ENCODE measurements at regions not wholly inside any gene's neighbourhood (a gene's known extent, or its start where the extent isn't known, plus 50 kb on each side); places are given as distances from the start of the nearest gene placed in this dataset.

DNA sequence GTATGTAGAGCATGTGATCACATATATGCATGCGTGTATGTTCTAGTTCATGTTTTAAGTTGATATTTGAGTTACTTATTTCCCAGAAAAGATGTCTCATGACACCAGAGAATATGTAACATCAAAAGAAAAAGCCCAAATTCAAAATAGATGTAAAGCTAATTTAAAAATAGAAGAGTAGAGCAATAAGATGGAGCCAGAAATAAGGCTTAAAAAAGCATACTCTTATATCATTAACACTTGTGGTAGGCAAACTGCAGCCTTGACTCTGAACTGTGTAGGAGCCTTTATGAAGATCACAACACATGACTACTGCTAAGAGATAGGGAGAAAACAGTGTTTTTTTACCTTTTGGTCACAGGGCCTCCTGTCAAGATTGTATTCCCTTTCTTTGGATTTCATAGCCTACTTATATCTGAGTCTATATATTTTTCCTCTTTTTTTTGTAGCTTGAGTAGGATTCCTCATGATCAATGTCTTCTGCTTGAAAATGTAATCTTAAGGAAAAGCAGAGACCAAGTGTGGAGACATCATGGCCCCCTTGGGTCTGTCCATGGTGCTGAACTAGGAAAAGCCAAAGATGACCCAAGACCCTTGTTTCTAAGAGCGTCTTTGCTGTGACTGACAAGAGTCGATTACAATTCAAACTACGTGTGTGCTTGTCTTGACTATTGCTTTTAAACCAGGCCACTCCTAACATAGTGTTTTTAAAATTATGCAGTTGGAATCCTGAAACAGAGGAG lies 390.4 kb downstream of the SHISA9 start:
- no peak for TF ChIP-seq POLR2A (IDR thresholded peaks at IDR 0.05)
- TF ChIP-seq, protein P1, sequence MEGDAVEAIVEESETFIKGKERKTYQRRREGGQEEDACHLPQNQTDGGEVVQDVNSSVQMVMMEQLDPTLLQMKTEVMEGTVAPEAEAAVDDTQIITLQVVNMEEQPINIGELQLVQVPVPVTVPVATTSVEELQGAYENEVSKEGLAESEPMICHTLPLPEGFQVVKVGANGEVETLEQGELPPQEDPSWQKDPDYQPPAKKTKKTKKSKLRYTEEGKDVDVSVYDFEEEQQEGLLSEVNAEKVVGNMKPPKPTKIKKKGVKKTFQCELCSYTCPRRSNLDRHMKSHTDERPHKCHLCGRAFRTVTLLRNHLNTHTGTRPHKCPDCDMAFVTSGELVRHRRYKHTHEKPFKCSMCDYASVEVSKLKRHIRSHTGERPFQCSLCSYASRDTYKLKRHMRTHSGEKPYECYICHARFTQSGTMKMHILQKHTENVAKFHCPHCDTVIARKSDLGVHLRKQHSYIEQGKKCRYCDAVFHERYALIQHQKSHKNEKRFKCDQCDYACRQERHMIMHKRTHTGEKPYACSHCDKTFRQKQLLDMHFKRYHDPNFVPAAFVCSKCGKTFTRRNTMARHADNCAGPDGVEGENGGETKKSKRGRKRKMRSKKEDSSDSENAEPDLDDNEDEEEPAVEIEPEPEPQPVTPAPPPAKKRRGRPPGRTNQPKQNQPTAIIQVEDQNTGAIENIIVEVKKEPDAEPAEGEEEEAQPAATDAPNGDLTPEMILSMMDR (IDR thresholded peaks at IDR 0.05): no peak
- H3K9me3 ChIP-seq: no peaks in the 10 kb centered on the region
- 64 to 71% methylated on average over 4 of the region's 4 CpGs for WGBS, 2 donors

GRCh38 chr16:13296206-13296605 lies 394.8 kb downstream of the SHISA9 start:
- no peak overlapping the region for H3K27ac ChIP-seq
- intact Hi-C loops (cut with DNase I; ENCODE audit: low total_unique reads): no loop called here

More for the DNA sequence above, 390.4 kb downstream of the SHISA9 start:
- intact Hi-C loops (cut with DNase I; ENCODE audit: low total_unique reads): no loop called here
- H3K27me3 ChIP-seq: no peaks in the 10 kb centered on the region
- H3K4me1 ChIP-seq: no peaks in the 10 kb centered on the region
- H3K36me3 ChIP-seq (ENCODE audit: low read depth, missing control alignments): no peaks in the 10 kb centered on the region
- DNase-seq: no peak
- H3K27ac ChIP-seq: no peak overlapping the region
- no peak overlapping the region for H3K4me3 ChIP-seq

GRCh38 chr16:13298666-13299065 lies 397.3 kb downstream of the SHISA9 start:
- WGBS, 2 donors: 62 to 64% methylated on average over 5 of the region's 5 CpGs
- DNase-seq: no peak
- no peak overlapping the region for H3K27ac ChIP-seq
- H3K4me3 ChIP-seq: no peak overlapping the region
- intact Hi-C loops (cut with DNase I; ENCODE audit: low total_unique reads): no loop called here
- no peaks in the 10 kb centered on the region for H3K4me1 ChIP-seq
- no peaks in the 10 kb centered on the region for H3K36me3 ChIP-seq (ENCODE audit: low read depth, missing control alignments)
- H3K9me3 ChIP-seq: no peaks in the 10 kb centered on the region
- TF ChIP-seq, protein P1 (IDR thresholded peaks at IDR 0.05): no peak
- no peak for TF ChIP-seq POLR2A (IDR thresholded peaks at IDR 0.05)
- H3K27me3 ChIP-seq: no peaks in the 10 kb centered on the region

More at GRCh38 chr16:13296206-13296605, 394.8 kb downstream of the SHISA9 start:
- Histone ChIP-seq H3K9me3 (no peaks in the 10 kb centered on the region), H3K4me1 (no peaks in the 10 kb centered on the region), H3K27me3 (no peaks in the 10 kb centered on the region), H3K36me3 (ENCODE audit: low read depth, missing control alignments) (no peaks in the 10 kb centered on the region), H3K4me3 (no peak overlapping the region)
- TF ChIP-seq POLR2A (IDR thresholded peaks at IDR 0.05): no peak
- TF ChIP-seq, protein P1 (IDR thresholded peaks at IDR 0.05): no peak
- WGBS, 2 donors: 81 to 90% methylated on average over 4 of the region's 4 CpGs
- no peak for DNase-seq

DNA sequence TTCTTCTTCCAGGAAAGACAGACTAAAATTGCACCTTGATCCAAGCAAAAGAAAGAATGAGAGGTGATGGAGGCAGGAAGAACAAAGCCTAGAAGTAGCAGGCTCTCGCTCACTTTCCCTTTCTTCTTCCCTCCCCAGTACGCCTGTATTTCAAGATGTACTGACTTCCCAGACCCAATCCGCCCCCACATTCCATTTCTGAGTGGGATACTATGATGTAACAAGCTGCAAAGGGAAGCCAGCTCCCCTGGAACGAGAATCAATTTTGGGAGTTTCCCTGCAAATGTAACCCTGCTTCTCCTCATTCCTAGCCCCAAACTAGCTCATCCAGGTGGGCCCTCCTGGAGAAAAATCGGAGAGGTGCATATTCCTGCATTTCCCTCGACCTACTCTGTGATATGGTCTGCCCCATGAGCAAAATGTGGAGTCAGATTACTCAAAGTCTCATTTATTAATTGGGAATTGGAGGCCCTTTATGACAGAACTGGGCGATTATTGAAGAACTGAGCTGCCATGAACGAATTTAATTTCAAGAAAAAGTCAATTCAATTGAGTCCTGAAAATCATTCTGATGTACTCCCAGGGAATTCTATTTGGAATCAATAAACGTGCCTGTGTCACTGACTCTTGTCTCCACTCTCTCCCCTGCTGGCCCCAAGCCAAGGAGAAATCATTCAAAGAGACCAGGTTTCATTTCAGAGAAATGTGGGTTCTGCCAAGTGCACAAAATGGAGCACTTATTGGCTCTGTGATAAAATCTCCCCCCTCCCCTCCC lies 398.9 kb downstream of the SHISA9 start:
- Histone ChIP-seq H3K9me3 (no peaks in the 10 kb centered on the region), H3K4me3 (no peak overlapping the region), H3K36me3 (ENCODE audit: low read depth, missing control alignments) (no peaks in the 10 kb centered on the region), H3K27ac (no peak overlapping the region), H3K4me1 (no peaks in the 10 kb centered on the region), H3K27me3 (no peaks in the 10 kb centered on the region)
- intact Hi-C loops (cut with DNase I; ENCODE audit: low total_unique reads): no loop called here
- TF ChIP-seq, protein P1 (IDR thresholded peaks at IDR 0.05): no peak
- no peak for TF ChIP-seq POLR2A (IDR thresholded peaks at IDR 0.05)
- 48 to 54% methylated on average over 9 of the region's 9 CpGs for WGBS, 2 donors
- DNase-seq: no peak
